K562 (cell line): ENCODE measurements at regions not wholly inside any gene's neighbourhood (a gene's known extent, or its start where the extent isn't known, plus 50 kb on each side); places are given as distances from the start of the nearest gene placed in this dataset.
A peak's percentile ranks its signal among the peaks of the same experiment; 100 is the strongest.

ENCODE experiments used
- ATAC-seq: fragments of 200-7000 bp; cut with Tn5 transposase; 3 replicates; pipeline ENCODE4 v1.9.1; 2020; ENCODE audit warnings: moderate library complexity
- BruUV-seq: library from RNA; stranded (reverse); fragments of 400-500 nt; replicated peaks from 2 replicates; lab custom pipeline; 2021; lab: Mats Ljungman, UMichigan
- CTCF ChIA-PET: fragments of 300-600 bp; formaldehyde crosslinking; extraction: SDS; loops from one replicate; lab custom pipeline; 2021; ENCODE audit warnings: low intra/inter-chr PET ratio; lab: Yijun Ruan, JAX
- POLR2A ChIA-PET: fragments of 300-600, 350-650 bp; sonication (Branson Sonifier 250); formaldehyde crosslinking; extraction: SDS; loops from one replicate; lab custom pipeline; 2021; ENCODE audit warnings: antibody characterized with exemption, inconsistent platforms; lab: Yijun Ruan, JAX
- DNase-seq, 4 experiments: peaks; one replicate each; pipeline versions ENCODE4 v3.0.0 to v3.0.0-alpha.2; 2011 to 2018; ENCODE audit warnings: low spot score in 3 of 4, mixed read lengths in 3 of 4; ENCODE audit errors: extremely low read depth in 1 of 4
- FAIRE-seq: peaks from 2 replicates; lab custom pipeline; 2011; peaks lifted over from hg19 to GRCh38; lab: Jason Lieb, UNC
- H2AFZ ChIP-seq: 2 replicates; pipeline ENCODE4 v1.6.0; 2011; ENCODE audit warnings: low read depth, low read length, control low read depth, inconsistent platforms
- H3K27ac ChIP-seq: fragments of 200-600 bp; 3 replicates; pipeline ENCODE4 v1.8.0; 2011; ENCODE audit warnings: low read depth, mild to moderate bottlenecking, control low read depth, inconsistent platforms, low read length, moderate library complexity, mixed read lengths; ENCODE audit errors: extremely low read depth
- H3K27me3 ChIP-seq, 2 experiments: fragments of 300-600 bp in 1 of 2; 2 replicates in 1 of 2; 3 replicates in 1 of 2; pipeline versions ENCODE4 v1.6.0 to v1.8.0; 2011; ENCODE audit warnings: inconsistent platforms in 2 of 2, low read length in 2 of 2, mild to moderate bottlenecking in 1 of 2, mixed read lengths in 1 of 2, moderate library complexity in 1 of 2; ENCODE audit not compliant: control insufficient read depth in 2 of 2, insufficient read depth in 2 of 2
- H3K36me3 ChIP-seq: fragments of 300-600 bp; 3 replicates; pipeline ENCODE4 v1.8.0; 2011; ENCODE audit warnings: mild to moderate bottlenecking, low read length, inconsistent platforms; ENCODE audit not compliant: control insufficient read depth, insufficient read depth
- H3K4me1 ChIP-seq, 2 experiments: fragments of 200-600 bp in 1 of 2; replicated peaks in 1 of 2; 2 replicates in 1 of 2; 3 replicates in 1 of 2; pipeline versions ENCODE4 v1.5.1 to v1.8.0; 2011; ENCODE audit warnings: inconsistent platforms in 2 of 2, low read length in 2 of 2, mild to moderate bottlenecking in 1 of 2, mixed read lengths in 1 of 2, moderate library complexity in 1 of 2; ENCODE audit not compliant: control insufficient read depth in 2 of 2, insufficient read depth in 2 of 2
- H3K4me2 ChIP-seq: 2 replicates; pipeline ENCODE4 v1.6.1; 2011; ENCODE audit warnings: low read length, control low read depth, inconsistent platforms, mixed read lengths; ENCODE audit not compliant: insufficient read depth
- H3K4me3 ChIP-seq: fragments of 200-600 bp; sonication (generic), shearing (Covaris generic); 2 replicates; pipeline ENCODE4 v1.5.1; 2016; ENCODE audit warnings: control low read depth, inconsistent platforms
- H3K79me2 ChIP-seq: fragments of 200-600 bp; 3 replicates; pipeline ENCODE4 v1.8.0; 2011; ENCODE audit warnings: low read length, inconsistent platforms; ENCODE audit not compliant: control insufficient read depth, insufficient read depth
- H3K9ac ChIP-seq, 2 experiments: 2 replicates each; pipeline versions ENCODE4 v1.6.0 to v1.6.1; 2011; ENCODE audit warnings: low read depth in 2 of 2, low read length in 2 of 2, control low read depth in 1 of 2, inconsistent platforms in 1 of 2, mild to moderate bottlenecking in 1 of 2, mixed read lengths in 1 of 2; ENCODE audit not compliant: insufficient read depth in 1 of 2
- H3K9me1 ChIP-seq: one replicate; pipeline ENCODE4 v1.6.0; 2011; ENCODE audit warnings: inconsistent platforms, mild to moderate bottlenecking, low read length, moderate library complexity; ENCODE audit not compliant: control insufficient read depth, insufficient read depth
- H3K9me3 ChIP-seq: replicated peaks from 2 replicates; pipeline ENCODE4 v1.5.1; 2011; ENCODE audit warnings: low read depth, low read length, inconsistent platforms; ENCODE audit not compliant: control insufficient read depth, insufficient read depth
- H4K20me1 ChIP-seq: replicated peaks from 2 replicates; pipeline ENCODE4 v1.6.1; 2011; ENCODE audit warnings: low read length, inconsistent platforms, mixed read lengths; ENCODE audit not compliant: control insufficient read depth, insufficient read depth
- BDP1 ChIP-seq: IDR thresholded peaks from 3 replicates; pipeline ENCODE4 v1.6.1; 2011; ENCODE audit not compliant: insufficient read length, insufficient read depth
- C11orf30 ChIP-seq: fragments of 450-650 bp; IDR thresholded peaks from 2 replicates; pipeline ENCODE4 v1.6.1; 2016; ENCODE audit warnings: low read depth, mild to moderate bottlenecking
- DNMT1 ChIP-seq: fragments of 450-650 bp; IDR thresholded peaks from 2 replicates; pipeline ENCODE4 v1.6.1; 2016; ENCODE audit warnings: antibody characterized with exemption, mild to moderate bottlenecking
- FOS ChIP-seq: IDR thresholded peaks from 3 replicates; pipeline ENCODE4 v1.6.1; 2011; ENCODE audit not compliant: insufficient read length; ENCODE audit errors: extremely low read depth
- LARP7 ChIP-seq: fragments of 450-650 bp; IDR thresholded peaks from 2 replicates; pipeline ENCODE4 v1.6.1; 2016
- MAFF ChIP-seq: IDR thresholded peaks from 2 replicates; pipeline ENCODE4 v1.6.1; 2012; ENCODE audit warnings: low read length, improper control_type of control experiment
- MAFG ChIP-seq: fragments of 450-650 bp; conservative IDR thresholded peaks from 2 replicates; pipeline ENCODE4 v1.6.1; 2016; ENCODE audit warnings: missing genetic modification characterization, missing compliant biosample characterization
- MAFK ChIP-seq: IDR thresholded peaks from 2 replicates; pipeline ENCODE4 v1.6.1; 2011; ENCODE audit warnings: low read length, improper control_type of control experiment
- NFXL1 ChIP-seq: fragments of 450-650 bp; formaldehyde crosslinking; IDR thresholded peaks from 2 replicates; pipeline ENCODE4 v1.4.0; 2021; ENCODE audit warnings: mild to moderate bottlenecking
- PPARD ChIP-seq: fragments of 250-450 bp; sonication (Bioruptor Pico); IDR thresholded peaks from 2 replicates; pipeline ENCODE4 v1.8.0; 2022; ENCODE audit warnings: inconsistent platforms, mild to moderate bottlenecking, moderate library complexity
- SMARCE1 ChIP-seq: fragments of 450-650 bp; IDR thresholded peaks from 2 replicates; pipeline ENCODE4 v1.7.1; 2016; ENCODE audit warnings: mild to moderate bottlenecking
- ZNF217 ChIP-seq: sonication (generic); formaldehyde crosslinking; IDR thresholded peaks from 2 replicates; pipeline ENCODE4 v1.8.0; 2022; ENCODE audit warnings: mild to moderate bottlenecking, missing genetic modification reagents
- ZNF316 ChIP-seq: fragments of 450-650 bp; IDR thresholded peaks from 2 replicates; pipeline ENCODE4 v1.6.1; 2016
- in situ Hi-C: fragments of 300-500 bp; cut with MboI; formaldehyde crosslinking; loops from 4 replicates; pipeline ENCODE4 v1.15.0; 2018; ENCODE audit warnings: inconsistent platforms, mixed read lengths
- intact Hi-C: fragments of 100-400 bp; cut with micrococcal nuclease; formaldehyde crosslinking; loops from 2 replicates; pipeline ENCODE4 v1.14.2; 2022
- TF ChIP-seq, protein P1 (sequence below): IDR thresholded peaks from 3 replicates; pipeline ENCODE4 v1.6.1; 2011; ENCODE audit warnings: borderline replicate concordance, mild to moderate bottlenecking, moderate library complexity; ENCODE audit not compliant: insufficient read length; ENCODE audit errors: extremely low read depth

DNA sequence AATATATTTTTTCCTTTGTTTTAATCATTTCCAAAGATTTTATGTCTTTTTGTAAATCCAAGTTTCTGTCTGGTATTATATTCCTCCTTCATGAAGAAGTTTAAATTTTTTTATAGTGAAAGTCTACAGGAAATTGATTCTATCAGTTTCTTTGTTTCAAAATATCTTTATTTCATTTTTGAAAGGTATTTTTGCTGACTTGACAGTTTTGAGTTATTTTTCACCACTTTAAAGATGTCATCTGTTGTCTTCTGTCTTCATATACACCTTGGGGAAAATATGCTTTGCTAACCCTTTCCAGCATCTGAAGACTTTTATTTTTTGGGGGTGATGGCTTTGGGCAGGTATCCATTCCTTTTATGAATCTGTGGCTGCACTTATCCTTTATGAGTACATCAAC lies 164.4 kb upstream of the EPHA5 start:
- H3K9ac ChIP-seq = no peak overlapping the region
- intact Hi-C loops = no loop called here
- CTCF ChIA-PET = no interaction called here
- no peak overlapping the region for H3K4me3 ChIP-seq
- H3K4me2 ChIP-seq = no peak overlapping the region
- no peaks in the 10 kb centered on the region for H4K20me1 ChIP-seq
- POLR2A ChIA-PET = no interaction called here
- H3K79me2 ChIP-seq = no peaks in the 10 kb centered on the region
- H3K27ac ChIP-seq = no peak overlapping the region
- DNase-seq (no peak), FAIRE-seq (no peak), ATAC-seq (no peak)
- no peak overlapping the region for H2AFZ ChIP-seq
- no peaks in the 10 kb centered on the region for H3K27me3 ChIP-seq
- H3K9me1 ChIP-seq = no peaks in the 10 kb centered on the region
- BruUV-seq = no TSS peak
- H3K9me3 ChIP-seq = no peaks in the 10 kb centered on the region
- in situ Hi-C loops = no loop called here
- no peaks in the 10 kb centered on the region for H3K36me3 ChIP-seq
- peak; percentile 98 for TF ChIP-seq MAFF
- TF ChIP-seq BDP1 = no peak
- no peak for TF ChIP-seq SMARCE1
- no peak for TF ChIP-seq PPARD (CRISPR knock-in tag)
- TF ChIP-seq C11orf30 = peak; percentile 86
- peak; percentile 95 for TF ChIP-seq ZNF316
- peak; percentile 99 for TF ChIP-seq MAFK
- TF ChIP-seq DNMT1 = no peak
- TF ChIP-seq ZNF217 (CRISPR knock-in tag) = no peak
- no peak for TF ChIP-seq NFXL1 (CRISPR knock-in tag)
- TF ChIP-seq, protein P1, sequence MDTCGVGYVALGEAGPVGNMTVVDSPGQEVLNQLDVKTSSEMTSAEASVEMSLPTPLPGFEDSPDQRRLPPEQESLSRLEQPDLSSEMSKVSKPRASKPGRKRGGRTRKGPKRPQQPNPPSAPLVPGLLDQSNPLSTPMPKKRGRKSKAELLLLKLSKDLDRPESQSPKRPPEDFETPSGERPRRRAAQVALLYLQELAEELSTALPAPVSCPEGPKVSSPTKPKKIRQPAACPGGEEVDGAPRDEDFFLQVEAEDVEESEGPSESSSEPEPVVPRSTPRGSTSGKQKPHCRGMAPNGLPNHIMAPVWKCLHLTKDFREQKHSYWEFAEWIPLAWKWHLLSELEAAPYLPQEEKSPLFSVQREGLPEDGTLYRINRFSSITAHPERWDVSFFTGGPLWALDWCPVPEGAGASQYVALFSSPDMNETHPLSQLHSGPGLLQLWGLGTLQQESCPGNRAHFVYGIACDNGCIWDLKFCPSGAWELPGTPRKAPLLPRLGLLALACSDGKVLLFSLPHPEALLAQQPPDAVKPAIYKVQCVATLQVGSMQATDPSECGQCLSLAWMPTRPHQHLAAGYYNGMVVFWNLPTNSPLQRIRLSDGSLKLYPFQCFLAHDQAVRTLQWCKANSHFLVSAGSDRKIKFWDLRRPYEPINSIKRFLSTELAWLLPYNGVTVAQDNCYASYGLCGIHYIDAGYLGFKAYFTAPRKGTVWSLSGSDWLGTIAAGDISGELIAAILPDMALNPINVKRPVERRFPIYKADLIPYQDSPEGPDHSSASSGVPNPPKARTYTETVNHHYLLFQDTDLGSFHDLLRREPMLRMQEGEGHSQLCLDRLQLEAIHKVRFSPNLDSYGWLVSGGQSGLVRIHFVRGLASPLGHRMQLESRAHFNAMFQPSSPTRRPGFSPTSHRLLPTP = no peak
- TF ChIP-seq FOS = no peak
- no peak for TF ChIP-seq LARP7
- TF ChIP-seq MAFG (tag) = peak; percentile 92
- no peaks in the 10 kb centered on the region for H3K4me1 ChIP-seq
